LNCaP clone FGC (cell line): ENCODE measurements at regions not wholly inside any gene's neighbourhood (a gene's known extent, or its start where the extent isn't known, plus 50 kb on each side); places are given as distances from the start of the nearest gene placed in this dataset.

ENCODE experiments used
- DNase-seq: peaks from one replicate; pipeline ENCODE4 v3.0.0-alpha.2; 2011; ENCODE audit warnings: low read depth
- H3K4me3 ChIP-seq: 2 replicates; pipeline ENCODE4 v1.5.1; 2011; ENCODE audit warnings: mild to moderate bottlenecking, low read depth, low read length, control low read depth
- CTCF ChIP-seq: IDR thresholded peaks from 2 replicates; pipeline ENCODE4 v1.5.1; 2012; ENCODE audit warnings: mild to moderate bottlenecking; ENCODE audit not compliant: control insufficient read depth, insufficient read depth; ENCODE audit errors: extremely low read depth

GRCh38 chr2:237011206-237011795 lies 74.4 kb upstream of the COPS8 start:
- H3K4me3 ChIP-seq = no peak overlapping the region
- DNase-seq = no peak
- TF ChIP-seq CTCF = no peak

GRCh38 chr2:237012004-237012403 lies 73.7 kb upstream of the COPS8 start:
- no peak overlapping the region for H3K4me3 ChIP-seq
- no peak for DNase-seq
- no peak for TF ChIP-seq CTCF

GRCh38 chr2:237012577-237013267 lies 73.0 kb upstream of the COPS8 start:
- no peak for DNase-seq
- no peak overlapping the region for H3K4me3 ChIP-seq
- no peak for TF ChIP-seq CTCF

GRCh38 chr2:237016121-237016915 lies 69.4 kb upstream of the COPS8 start:
- no peak overlapping the region for H3K4me3 ChIP-seq
- DNase-seq = no peak
- TF ChIP-seq CTCF = no peak

GRCh38 chr2:237020090-237020489 lies 65.6 kb upstream of the COPS8 start:
- no peak overlapping the region for H3K4me3 ChIP-seq
- TF ChIP-seq CTCF = no peak
- DNase-seq = no peak

GRCh38 chr2:237022533-237022932 lies 63.2 kb upstream of the COPS8 start:
- no peak for TF ChIP-seq CTCF
- H3K4me3 ChIP-seq = no peak overlapping the region
- DNase-seq = no peak
